ENCODE measurements at regions not wholly inside any gene's neighbourhood (a gene's known extent, or its start where the extent isn't known, plus 50 kb on each side); places are given as distances from the start of the nearest gene placed in this dataset.

DNA sequence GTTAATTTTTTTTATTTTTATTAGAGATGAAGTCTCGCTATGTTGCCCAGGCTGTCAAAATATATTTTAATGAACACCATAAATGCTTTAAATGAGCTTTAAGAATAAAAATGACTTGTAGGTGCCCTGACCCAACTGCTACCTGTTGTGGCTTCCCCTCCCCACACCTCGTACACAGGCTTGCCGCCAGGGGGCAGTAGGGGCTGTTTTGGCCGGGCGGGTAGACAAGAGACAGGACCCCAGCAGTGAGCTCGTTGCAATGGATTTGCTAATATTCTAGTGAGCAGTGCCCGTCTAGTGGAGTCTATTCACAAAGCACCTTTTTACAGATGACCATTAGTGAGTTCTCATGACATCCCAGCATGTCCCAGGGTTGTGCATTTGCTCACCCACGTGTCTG, 418.1 kb downstream of the OCA2 start:
- H3K36me3 ChIP-seq (ENCODE audit: control insufficient read depth, insufficient read depth, low read length) = no peaks in the 10 kb centered on the region
- no peak overlapping the region for H2AFZ ChIP-seq (ENCODE audit: low read depth, low read length)
- in situ Hi-C loops (cut with MboI) = no loop called here
- H3K9ac ChIP-seq (ENCODE audit: insufficient read depth in 1 of 2, low read depth in 2 of 2, low read length in 2 of 2) = no peak overlapping the region
- FAIRE-seq (no peak), ATAC-seq (no peak), DNase-seq (ENCODE audit: extremely low read depth in 1 of 4, low spot score in 3 of 4) (no peak)
- no peak overlapping the region for H3K27ac ChIP-seq (ENCODE audit: extremely low read depth, low read depth, low read length)
- H3K9me1 ChIP-seq (ENCODE audit: control insufficient read depth, insufficient read depth, low read length) = no peaks in the 10 kb centered on the region
- intact Hi-C loops (cut with micrococcal nuclease) = no loop called here
- H3K79me2 ChIP-seq (ENCODE audit: control insufficient read depth, insufficient read depth, low read length) = no peaks in the 10 kb centered on the region
- CTCF ChIA-PET (ENCODE audit: low intra/inter-chr PET ratio) = no interaction called here
- H3K9me3 ChIP-seq (replicated peaks; ENCODE audit: control insufficient read depth, insufficient read depth, low read depth, low read length) = no peaks in the 10 kb centered on the region
- no peak overlapping the region for H3K4me3 ChIP-seq
- no TSS peak for BruUV-seq (replicated peaks)
- H4K20me1 ChIP-seq (replicated peaks; ENCODE audit: control insufficient read depth, insufficient read depth, low read length) = no peaks in the 10 kb centered on the region; the same call in 1 of the 2 replicates
- no peak overlapping the region for H3K4me2 ChIP-seq (ENCODE audit: insufficient read depth, low read length)
- TF ChIP-seq, protein P1, sequence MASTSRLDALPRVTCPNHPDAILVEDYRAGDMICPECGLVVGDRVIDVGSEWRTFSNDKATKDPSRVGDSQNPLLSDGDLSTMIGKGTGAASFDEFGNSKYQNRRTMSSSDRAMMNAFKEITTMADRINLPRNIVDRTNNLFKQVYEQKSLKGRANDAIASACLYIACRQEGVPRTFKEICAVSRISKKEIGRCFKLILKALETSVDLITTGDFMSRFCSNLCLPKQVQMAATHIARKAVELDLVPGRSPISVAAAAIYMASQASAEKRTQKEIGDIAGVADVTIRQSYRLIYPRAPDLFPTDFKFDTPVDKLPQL (IDR thresholded peaks at IDR 0.05; ENCODE audit: extremely low read depth, insufficient read length) = no peak
- no peak for TF ChIP-seq KAT8 (IDR thresholded peaks at IDR 0.05; ENCODE audit: low read depth)
- WGBS (ENCODE audit: insufficient coverage, low coverage, missing lambda C conversion rate) = 1% methylated on average over 7 of the region's 8 CpGs
- H3K4me1 ChIP-seq (replicated peaks in 1 of 2; ENCODE audit: control insufficient read depth in 2 of 2, insufficient read depth in 2 of 2, low read length in 2 of 2) = no peaks in the 10 kb centered on the region
- H3K27me3 ChIP-seq (ENCODE audit: control insufficient read depth in 2 of 2, insufficient read depth in 2 of 2, low read length in 2 of 2) = peaks cover 8 to 19% of the 10 kb centered on the region in 2 experiments; a peak in 4 of 5 replicates
- POLR2A ChIA-PET = interaction anchor here (0.6 kb wide), 1 partner anchor 332 kb away, joined by 3 read pairs; no protein-coding TSS in a partner anchor

DNA sequence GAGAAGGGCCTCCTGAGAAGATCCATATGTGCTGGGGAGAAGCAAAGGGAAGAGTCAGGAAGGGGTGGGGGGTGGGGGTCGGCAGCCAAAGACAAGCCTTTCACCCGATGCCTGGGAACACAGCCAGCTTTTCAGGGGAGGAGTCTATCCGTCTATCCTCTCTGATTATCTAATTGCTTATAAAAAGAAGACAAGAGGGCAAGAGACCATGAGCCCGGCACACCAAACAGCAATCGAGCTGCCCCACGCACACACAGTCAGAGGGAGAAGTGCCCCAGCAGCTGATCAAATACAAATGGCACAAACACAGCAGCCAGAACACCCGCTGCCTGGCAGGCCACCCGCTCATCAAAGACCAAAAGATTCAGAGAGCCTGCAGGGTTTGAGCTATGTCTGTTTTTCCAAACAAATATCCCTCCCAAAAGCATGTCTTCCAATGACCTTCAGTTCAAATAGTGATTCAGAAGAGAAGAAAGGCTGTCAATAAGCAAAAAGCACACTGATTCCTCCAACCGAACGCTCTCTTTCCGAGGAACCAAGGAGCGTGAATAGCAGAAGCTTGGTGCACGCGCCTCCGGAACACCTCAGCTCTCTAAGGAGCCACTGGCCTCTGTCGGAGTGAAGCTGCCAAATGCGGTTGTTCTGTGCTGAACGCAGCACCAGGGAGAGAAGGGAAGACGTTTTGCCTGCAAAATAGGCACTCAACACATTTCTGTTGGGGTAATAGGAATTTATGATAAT, 419.2 kb downstream of the OCA2 start:
- Histone ChIP-seq H3K9ac (ENCODE audit: insufficient read depth in 1 of 2, low read depth in 2 of 2, low read length in 2 of 2) (no peak overlapping the region), H3K79me2 (ENCODE audit: control insufficient read depth, insufficient read depth, low read length) (no peaks in the 10 kb centered on the region), H2AFZ (ENCODE audit: low read depth, low read length) (no peak overlapping the region), H3K4me2 (ENCODE audit: insufficient read depth, low read length) (no peak overlapping the region), H3K4me3 (no peak overlapping the region), H3K27me3 (ENCODE audit: control insufficient read depth in 2 of 2, insufficient read depth in 2 of 2, low read length in 2 of 2) (peaks cover 8 to 21% of the 10 kb centered on the region in 2 experiments; a peak in 4 of 5 replicates), H3K36me3 (ENCODE audit: control insufficient read depth, insufficient read depth, low read length) (no peaks in the 10 kb centered on the region), H3K27ac (ENCODE audit: extremely low read depth, low read depth, low read length) (no peak overlapping the region), H4K20me1 (replicated peaks; ENCODE audit: control insufficient read depth, insufficient read depth, low read length) (no peaks in the 10 kb centered on the region; the same call in 1 of the 2 replicates), H3K9me3 (replicated peaks; ENCODE audit: control insufficient read depth, insufficient read depth, low read depth, low read length) (no peaks in the 10 kb centered on the region), H3K4me1 (replicated peaks in 1 of 2; ENCODE audit: control insufficient read depth in 2 of 2, insufficient read depth in 2 of 2, low read length in 2 of 2) (no peaks in the 10 kb centered on the region), H3K9me1 (ENCODE audit: control insufficient read depth, insufficient read depth, low read length) (no peaks in the 10 kb centered on the region)
- FAIRE-seq (no peak), ATAC-seq (peak; percentile 37; the same call in 1 of the 3 replicates), DNase-seq (ENCODE audit: extremely low read depth in 1 of 4, low spot score in 3 of 4) (no peak)
- ChIA-PET POLR2A (interaction anchor here (0.6 kb wide), 1 partner anchor 1040 kb away, joined by 3 read pairs; no protein-coding TSS in a partner anchor), CTCF (ENCODE audit: low intra/inter-chr PET ratio) (no interaction called here)
- BruUV-seq (replicated peaks) = no TSS peak
- WGBS (ENCODE audit: insufficient coverage, low coverage, missing lambda C conversion rate) = 6% methylated on average over 18 of the region's 19 CpGs
- in situ Hi-C loops (cut with MboI) = no loop called here
- intact Hi-C loops (cut with micrococcal nuclease) = no loop called here
- TF ChIP-seq PTBP1 (IDR thresholded peaks at IDR 0.05; ENCODE audit: low read depth, low read length) = no peak
- TF ChIP-seq, protein P2, sequence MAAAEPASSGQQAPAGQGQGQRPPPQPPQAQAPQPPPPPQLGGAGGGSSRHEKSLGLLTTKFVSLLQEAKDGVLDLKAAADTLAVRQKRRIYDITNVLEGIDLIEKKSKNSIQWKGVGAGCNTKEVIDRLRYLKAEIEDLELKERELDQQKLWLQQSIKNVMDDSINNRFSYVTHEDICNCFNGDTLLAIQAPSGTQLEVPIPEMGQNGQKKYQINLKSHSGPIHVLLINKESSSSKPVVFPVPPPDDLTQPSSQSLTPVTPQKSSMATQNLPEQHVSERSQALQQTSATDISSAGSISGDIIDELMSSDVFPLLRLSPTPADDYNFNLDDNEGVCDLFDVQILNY (CRISPR knock-in tag; IDR thresholded peaks at IDR 0.05) = no peak
- TF ChIP-seq, protein P3, sequence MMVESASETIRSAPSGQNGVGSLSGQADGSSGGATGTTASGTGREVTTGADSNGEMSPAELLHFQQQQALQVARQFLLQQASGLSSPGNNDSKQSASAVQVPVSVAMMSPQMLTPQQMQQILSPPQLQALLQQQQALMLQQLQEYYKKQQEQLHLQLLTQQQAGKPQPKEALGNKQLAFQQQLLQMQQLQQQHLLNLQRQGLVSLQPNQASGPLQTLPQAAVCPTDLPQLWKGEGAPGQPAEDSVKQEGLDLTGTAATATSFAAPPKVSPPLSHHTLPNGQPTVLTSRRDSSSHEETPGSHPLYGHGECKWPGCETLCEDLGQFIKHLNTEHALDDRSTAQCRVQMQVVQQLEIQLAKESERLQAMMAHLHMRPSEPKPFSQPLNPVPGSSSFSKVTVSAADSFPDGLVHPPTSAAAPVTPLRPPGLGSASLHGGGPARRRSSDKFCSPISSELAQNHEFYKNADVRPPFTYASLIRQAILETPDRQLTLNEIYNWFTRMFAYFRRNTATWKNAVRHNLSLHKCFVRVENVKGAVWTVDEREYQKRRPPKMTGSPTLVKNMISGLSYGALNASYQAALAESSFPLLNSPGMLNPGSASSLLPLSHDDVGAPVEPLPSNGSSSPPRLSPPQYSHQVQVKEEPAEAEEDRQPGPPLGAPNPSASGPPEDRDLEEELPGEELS (CRISPR knock-in tag; IDR thresholded peaks at IDR 0.05; ENCODE audit: borderline replicate concordance) = no peak
